HepG2 (cell line): ENCODE measurements at regions not wholly inside any gene's neighbourhood (a gene's known extent, or its start where the extent isn't known, plus 50 kb on each side); places are given as distances from the start of the nearest gene placed in this dataset.
"Not testable (repeated sequence)": the region's sequence is repeated elsewhere in the genome, so short reads cannot be mapped to it uniquely, and the experiment has no call there.

ENCODE experiments used
- ATAC-seq: fragments of 200-7000 bp; cut with Tn5 transposase; 3 replicates; pipeline ENCODE4 v1.9.1; 2020; ENCODE audit warnings: mild to moderate bottlenecking, moderate library complexity
- BruUV-seq: library from RNA; stranded (reverse); fragments of 400-500 nt; replicated peaks from 2 replicates; lab custom pipeline; 2021; lab: Mats Ljungman, UMichigan
- CTCF ChIA-PET: fragments of 300-600 bp; formaldehyde crosslinking; extraction: SDS; loops from one replicate; lab custom pipeline; 2021; ENCODE audit warnings: low total read pairs, inconsistent platforms, low intra/inter-chr PET ratio; lab: Yijun Ruan, JAX
- POLR2A ChIA-PET: fragments of 350-600 bp; sonication (Branson Sonifier 250); formaldehyde crosslinking; loops from one replicate; lab custom pipeline; 2020; ENCODE audit warnings: antibody characterized with exemption, inconsistent platforms; lab: Yijun Ruan, JAX
- DNase-seq: peaks from one replicate; pipeline ENCODE4 v3.0.0-alpha.2; 2015; ENCODE audit warnings: low spot score
- FAIRE-seq: peaks from 3 replicates; lab custom pipeline; 2011; peaks lifted over from hg19 to GRCh38; lab: Jason Lieb, UNC
- H2AFZ ChIP-seq: one replicate; pipeline ENCODE4 v1.6.1; 2011; ENCODE audit warnings: low read length, inconsistent platforms
- H3K27ac ChIP-seq: fragments of 300-600 bp; 3 replicates; pipeline ENCODE4 v1.8.0; 2011; ENCODE audit warnings: mixed run types, mild to moderate bottlenecking, mixed read lengths, low read length, inconsistent platforms; ENCODE audit not compliant: insufficient read depth; ENCODE audit errors: extremely low read length
- H3K27me3 ChIP-seq, 2 experiments: fragments of 200-600 bp in 1 of 2; 2 replicates in 1 of 2; 3 replicates in 1 of 2; pipeline versions ENCODE4 v1.6.0 to v1.8.0; 2011; ENCODE audit warnings: low read length in 2 of 2, mild to moderate bottlenecking in 2 of 2, moderate library complexity in 2 of 2, inconsistent platforms in 1 of 2; ENCODE audit not compliant: insufficient read depth in 2 of 2, control insufficient read depth in 1 of 2
- H3K36me3 ChIP-seq, 2 experiments: fragments of 200-600 bp in 1 of 2; replicated peaks in 1 of 2; 2 replicates in 1 of 2; 3 replicates in 1 of 2; pipeline versions ENCODE4 v1.5.1 to v1.8.0; 2011; ENCODE audit warnings: low read length in 2 of 2, inconsistent platforms in 1 of 2; ENCODE audit not compliant: insufficient read depth in 2 of 2, control insufficient read depth in 1 of 2
- H3K4me1 ChIP-seq: 2 replicates; pipeline ENCODE4 v1.5.1; 2012; ENCODE audit warnings: low read length, inconsistent platforms; ENCODE audit not compliant: insufficient read depth
- H3K4me2 ChIP-seq: 2 replicates; pipeline ENCODE4 v1.6.0; 2011; ENCODE audit warnings: low read depth, low read length, inconsistent platforms
- H3K4me3 ChIP-seq, 3 experiments: fragments of 200-600 bp in 1 of 3; sonication (generic), shearing (Covaris generic) in 1 of 3; replicated peaks in 1 of 3; 2 replicates each; pipeline ENCODE4 v1.5.1; 2011 to 2016; ENCODE audit warnings: low read length in 3 of 3, inconsistent platforms in 2 of 3, low read depth in 2 of 3, mild to moderate bottlenecking in 2 of 3, control low read depth in 1 of 3, mixed read lengths in 1 of 3; ENCODE audit not compliant: insufficient read depth in 1 of 3
- H3K79me2 ChIP-seq: one replicate; pipeline ENCODE4 v1.6.1; 2011; ENCODE audit warnings: low read length, inconsistent platforms; ENCODE audit not compliant: insufficient read depth
- H3K9ac ChIP-seq: 2 replicates; pipeline ENCODE4 v1.6.0; 2011; ENCODE audit warnings: mild to moderate bottlenecking, low read depth, low read length, inconsistent platforms; ENCODE audit not compliant: insufficient read depth
- H3K9me3 ChIP-seq: 2 replicates; pipeline ENCODE4 v1.5.1; 2012; ENCODE audit warnings: mild to moderate bottlenecking, low read length
- H4K20me1 ChIP-seq: 2 replicates; pipeline ENCODE4 v1.6.0; 2011; ENCODE audit warnings: inconsistent platforms, mild to moderate bottlenecking, low read length, moderate library complexity; ENCODE audit not compliant: insufficient read depth
- WGBS: methylation state at CpG from one replicate; pipeline ENCODE4 v1.1.6; 2017; ENCODE audit warnings: low lambda C conversion rate; 5-methylcytosine and 5-hydroxymethylcytosine counted together
- in situ Hi-C: cut with HindIII; loops from 2 replicates; pipeline ENCODE4 v1.10.0; 2017; ENCODE audit warnings: low pct_unique_long_range_greater_than_20kb; ENCODE audit not compliant: extremely low pct_ligation_motif_present
- intact Hi-C: fragments of 100-400 bp; cut with micrococcal nuclease; formaldehyde crosslinking; loops from one replicate; pipeline ENCODE4 v1.10.0; 2022; ENCODE audit not compliant: unreplicated experiment

DNA sequence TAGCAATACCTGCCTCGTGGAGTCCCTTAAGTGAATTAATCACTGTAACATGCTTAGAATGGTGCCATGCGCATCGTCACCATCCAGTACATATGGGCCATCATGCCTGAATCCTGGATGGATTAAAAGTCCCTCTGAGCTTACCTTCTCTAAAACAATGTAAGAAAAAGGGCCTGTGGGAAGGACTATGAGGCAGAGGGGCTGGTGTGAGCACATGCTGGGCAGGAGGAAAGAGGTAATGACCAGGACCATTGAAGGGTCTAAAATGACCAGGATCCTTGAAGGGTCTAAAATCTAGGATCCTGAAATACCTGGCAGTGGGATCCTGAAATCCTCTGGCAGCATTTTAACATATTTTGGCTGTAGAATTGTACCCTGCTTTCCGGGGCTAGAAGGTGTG lies 156.2 kb downstream of the KCNJ18 start:
- H3K27me3 ChIP-seq, H3K27ac ChIP-seq, FAIRE-seq, ATAC-seq, CTCF ChIA-PET, H3K79me2 ChIP-seq, H3K4me1 ChIP-seq, BruUV-seq, intact Hi-C loops, H3K4me3 ChIP-seq, DNase-seq, in situ Hi-C loops, H4K20me1 ChIP-seq, H3K9ac ChIP-seq, POLR2A ChIA-PET, H3K36me3 ChIP-seq, H2AFZ ChIP-seq, H3K4me2 ChIP-seq: not testable (repeated sequence)
- WGBS: 31% methylated on average over 4 of the region's 4 CpGs
- peaks cover 28% of the 10 kb centered on the region for H3K9me3 ChIP-seq

DNA sequence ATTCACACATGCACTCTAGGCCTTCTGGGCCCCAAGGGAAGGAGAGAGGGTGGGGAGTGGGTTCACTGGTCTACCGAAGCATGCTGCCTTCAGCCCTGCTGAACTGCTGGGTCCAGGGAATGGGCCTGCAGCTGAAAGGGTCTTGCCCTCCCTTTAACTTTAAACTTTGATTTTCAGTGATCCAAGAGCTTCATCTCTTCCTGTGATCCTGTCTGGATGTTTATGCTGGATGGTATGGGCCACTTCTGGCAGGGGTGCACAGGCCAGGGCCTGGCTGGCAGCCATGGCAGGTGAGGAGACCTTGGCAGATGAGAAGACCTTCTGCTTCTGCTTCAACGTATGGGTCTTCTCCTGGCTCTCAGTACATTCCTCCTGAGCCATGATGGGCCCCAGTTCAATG lies 156.7 kb downstream of the KCNJ18 start:
- intact Hi-C loops, DNase-seq, H3K27ac ChIP-seq, H3K36me3 ChIP-seq, H3K79me2 ChIP-seq, H3K4me1 ChIP-seq, H3K27me3 ChIP-seq, CTCF ChIA-PET, H3K4me2 ChIP-seq, in situ Hi-C loops, H2AFZ ChIP-seq, H4K20me1 ChIP-seq, POLR2A ChIA-PET, BruUV-seq, H3K9ac ChIP-seq, FAIRE-seq, H3K4me3 ChIP-seq, ATAC-seq: not testable (repeated sequence)
- WGBS: 3% methylated on average over 2 of the region's 2 CpGs
- H3K9me3 ChIP-seq: peaks cover 28% of the 10 kb centered on the region

GRCh38 chr17:21850614-21851013 lies 158.3 kb downstream of the KCNJ18 start:
- in situ Hi-C loops, FAIRE-seq, BruUV-seq, DNase-seq, H3K27ac ChIP-seq, H3K4me1 ChIP-seq, H4K20me1 ChIP-seq, H3K4me2 ChIP-seq, H3K9ac ChIP-seq, H3K79me2 ChIP-seq, H3K4me3 ChIP-seq, intact Hi-C loops, H3K36me3 ChIP-seq, CTCF ChIA-PET, ATAC-seq, POLR2A ChIA-PET, H2AFZ ChIP-seq, H3K27me3 ChIP-seq: not testable (repeated sequence)
- H3K9me3 ChIP-seq: peaks cover 21% of the 10 kb centered on the region
- 6% methylated on average over 5 of the region's 5 CpGs for WGBS
